Fibroblast of lung (primary cell): ENCODE measurements at regions not wholly inside any gene's neighbourhood (a gene's known extent, or its start where the extent isn't known, plus 50 kb on each side); places are given as distances from the start of the nearest gene placed in this dataset.

ENCODE experiments used
- DNase-seq, 2 donors: peaks; one replicate each; pipeline versions ENCODE4 v3.0.0 to v3.0.0-alpha.2; 2010; ENCODE audit warnings: low read depth in 2 of 2
- H2AFZ ChIP-seq: 2 replicates; pipeline ENCODE4 v1.5.1; 2012; ENCODE audit warnings: low read length, control low read depth, inconsistent platforms
- H3K27ac ChIP-seq: 2 replicates; pipeline ENCODE4 v1.5.1; 2011; ENCODE audit warnings: low read length, control low read depth; ENCODE audit not compliant: insufficient read depth
- H3K27me3 ChIP-seq: 2 replicates; pipeline ENCODE4 v1.5.1; 2011; ENCODE audit warnings: mild to moderate bottlenecking, low read length; ENCODE audit not compliant: control insufficient read depth, insufficient read depth
- H3K36me3 ChIP-seq: 2 replicates; pipeline ENCODE4 v1.5.1; 2011; ENCODE audit warnings: low read length; ENCODE audit not compliant: control insufficient read depth, insufficient read depth
- H3K4me1 ChIP-seq: 2 replicates; pipeline ENCODE4 v1.5.1; 2011; ENCODE audit warnings: low read length; ENCODE audit not compliant: control insufficient read depth, insufficient read depth; ENCODE audit errors: extremely low read depth
- H3K4me2 ChIP-seq: 2 replicates; pipeline ENCODE4 v1.5.1; 2011; ENCODE audit warnings: low read length, control low read depth; ENCODE audit not compliant: insufficient read depth; ENCODE audit errors: extremely low read depth
- H3K4me3 ChIP-seq, 4 experiments: fragments of 200-600 bp in 1 of 4; sonication (generic) in 1 of 4; replicated peaks in 1 of 4; 2 replicates each; pipeline ENCODE4 v1.5.1; 2011 to 2016; ENCODE audit warnings: low read length in 4 of 4, low read depth in 3 of 4, mild to moderate bottlenecking in 3 of 4, control low read depth in 2 of 4, inconsistent platforms in 1 of 4, mixed read lengths in 1 of 4; ENCODE audit not compliant: insufficient read depth in 1 of 4; ENCODE audit errors: control extremely low read depth in 1 of 4
- H3K79me2 ChIP-seq: 2 replicates; pipeline ENCODE4 v1.5.1; 2012; ENCODE audit warnings: mild to moderate bottlenecking, low read length, inconsistent platforms; ENCODE audit not compliant: control insufficient read depth, insufficient read depth
- H3K9ac ChIP-seq: 2 replicates; pipeline ENCODE4 v1.5.1; 2011; ENCODE audit warnings: mild to moderate bottlenecking, low read length, control low read depth; ENCODE audit not compliant: insufficient read depth
- H3K9me3 ChIP-seq: 2 replicates; pipeline ENCODE4 v1.5.1; 2012; ENCODE audit warnings: low read depth, low read length; ENCODE audit not compliant: control insufficient read depth, insufficient read depth
- H4K20me1 ChIP-seq: 2 replicates; pipeline ENCODE4 v1.5.1; 2011; ENCODE audit warnings: low read length; ENCODE audit not compliant: control insufficient read depth, insufficient read depth; ENCODE audit errors: extremely low read depth
- EZH2 ChIP-seq: IDR thresholded peaks from 2 replicates; pipeline ENCODE4 v1.5.1; 2012; ENCODE audit warnings: low read length, control low read depth, mild to moderate bottlenecking; ENCODE audit errors: missing control alignments
- TF ChIP-seq, protein P1 (sequence below), 2 donors: IDR thresholded peaks in 1 of 2; conservative IDR thresholded peaks in 1 of 2; 1 replicate in 1 of 2; 2 replicates in 1 of 2; pipeline ENCODE4 v1.5.1; 2011 to 2012; ENCODE audit warnings: low read length in 2 of 2, control low read depth in 1 of 2, inconsistent platforms in 1 of 2, low read depth in 1 of 2, mild to moderate bottlenecking in 1 of 2

DNA sequence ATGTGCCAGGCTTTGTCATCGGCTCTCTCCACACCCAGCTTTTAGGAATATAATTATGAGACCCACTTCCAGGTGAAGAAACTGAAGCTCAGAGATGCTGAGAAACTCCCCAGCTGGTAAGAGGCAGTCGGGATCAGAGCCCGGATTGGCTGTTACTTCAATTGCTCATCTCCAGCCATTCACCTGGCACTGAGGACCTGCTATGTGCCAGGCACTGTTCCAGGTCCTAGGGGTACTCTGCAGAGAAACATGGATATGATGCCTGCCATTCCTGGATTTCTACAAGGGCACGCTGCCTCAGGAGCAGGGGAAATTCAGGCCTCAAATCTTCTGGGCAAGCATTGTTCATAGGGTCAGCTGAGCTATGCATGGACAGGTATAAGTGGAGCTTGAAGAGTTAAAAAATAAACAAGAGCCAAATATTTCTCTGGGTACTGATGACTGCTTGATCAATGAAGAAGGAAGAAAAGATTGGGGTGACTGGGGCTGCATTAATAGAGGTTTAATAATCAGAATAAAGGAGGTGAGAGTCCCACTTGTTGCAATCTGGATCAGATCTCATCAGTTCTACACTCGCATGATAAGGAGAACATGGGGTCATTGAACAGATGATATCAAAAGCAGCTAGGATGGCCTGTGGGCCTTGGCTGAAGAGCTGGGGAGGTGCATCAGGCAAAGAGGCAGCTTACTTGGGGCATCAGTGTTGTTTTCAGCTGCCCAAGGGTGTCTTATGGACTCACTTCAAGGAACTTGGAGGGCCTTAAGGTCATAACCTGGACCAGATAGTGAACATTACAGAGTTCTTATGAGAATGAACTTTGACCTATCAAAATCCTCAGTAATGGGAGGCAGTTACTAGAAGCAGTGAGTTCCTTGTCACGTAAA, 80.9 kb upstream of the TOX2 start:
- H2AFZ ChIP-seq: no peak overlapping the region
- TF ChIP-seq EZH2: no peak
- TF ChIP-seq, protein P1, sequence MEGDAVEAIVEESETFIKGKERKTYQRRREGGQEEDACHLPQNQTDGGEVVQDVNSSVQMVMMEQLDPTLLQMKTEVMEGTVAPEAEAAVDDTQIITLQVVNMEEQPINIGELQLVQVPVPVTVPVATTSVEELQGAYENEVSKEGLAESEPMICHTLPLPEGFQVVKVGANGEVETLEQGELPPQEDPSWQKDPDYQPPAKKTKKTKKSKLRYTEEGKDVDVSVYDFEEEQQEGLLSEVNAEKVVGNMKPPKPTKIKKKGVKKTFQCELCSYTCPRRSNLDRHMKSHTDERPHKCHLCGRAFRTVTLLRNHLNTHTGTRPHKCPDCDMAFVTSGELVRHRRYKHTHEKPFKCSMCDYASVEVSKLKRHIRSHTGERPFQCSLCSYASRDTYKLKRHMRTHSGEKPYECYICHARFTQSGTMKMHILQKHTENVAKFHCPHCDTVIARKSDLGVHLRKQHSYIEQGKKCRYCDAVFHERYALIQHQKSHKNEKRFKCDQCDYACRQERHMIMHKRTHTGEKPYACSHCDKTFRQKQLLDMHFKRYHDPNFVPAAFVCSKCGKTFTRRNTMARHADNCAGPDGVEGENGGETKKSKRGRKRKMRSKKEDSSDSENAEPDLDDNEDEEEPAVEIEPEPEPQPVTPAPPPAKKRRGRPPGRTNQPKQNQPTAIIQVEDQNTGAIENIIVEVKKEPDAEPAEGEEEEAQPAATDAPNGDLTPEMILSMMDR (conservative IDR thresholded peaks at IDR 0.05 in 1 of 2, IDR thresholded peaks at IDR 0.05 in 1 of 2; ENCODE audit: low read depth in 1 of 2, low read length in 2 of 2): no peak
- H3K4me2 ChIP-seq: no peak overlapping the region
- H3K9me3 ChIP-seq: no peaks in the 10 kb centered on the region
- H3K27me3 ChIP-seq: peaks cover 11% of the 10 kb centered on the region
- no peak for DNase-seq
- H3K9ac ChIP-seq: no peak overlapping the region
- H4K20me1 ChIP-seq: no peaks in the 10 kb centered on the region
- H3K27ac ChIP-seq: no peak overlapping the region
- no peaks in the 10 kb centered on the region for H3K36me3 ChIP-seq
- no peak overlapping the region for H3K4me3 ChIP-seq
- no peaks in the 10 kb centered on the region for H3K79me2 ChIP-seq
- no peaks in the 10 kb centered on the region for H3K4me1 ChIP-seq

DNA sequence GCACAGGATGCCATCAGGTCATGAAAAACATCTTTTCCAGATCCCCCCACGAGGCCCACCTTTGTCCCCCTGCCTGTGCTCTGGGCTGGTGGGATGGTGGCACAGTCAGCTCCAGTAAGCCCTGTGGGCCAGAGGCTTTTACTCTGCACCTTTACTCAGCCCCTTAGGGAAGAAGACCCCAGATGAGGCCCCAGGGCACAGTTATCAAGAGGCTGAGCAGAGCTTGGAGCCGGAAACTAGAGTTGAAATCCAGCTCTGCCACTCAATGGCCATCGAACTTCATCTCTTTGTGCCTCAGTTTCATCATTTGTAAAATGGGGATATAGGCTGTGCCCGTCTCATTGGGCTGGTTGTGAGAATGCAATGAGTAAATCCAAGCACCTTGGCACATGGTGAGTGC, 81.7 kb upstream of the TOX2 start:
- Histone ChIP-seq H3K4me3 (no peak overlapping the region), H3K27me3 (peaks cover 17% of the 10 kb centered on the region), H4K20me1 (no peaks in the 10 kb centered on the region), H3K36me3 (no peaks in the 10 kb centered on the region), H3K4me2 (no peak overlapping the region), H3K9me3 (no peaks in the 10 kb centered on the region), H3K79me2 (no peaks in the 10 kb centered on the region), H3K9ac (no peak overlapping the region), H3K27ac (no peak overlapping the region), H2AFZ (no peak overlapping the region), H3K4me1 (no peaks in the 10 kb centered on the region)
- DNase-seq: no peak
- no peak for TF ChIP-seq EZH2
- TF ChIP-seq, protein P1 (conservative IDR thresholded peaks at IDR 0.05 in 1 of 2, IDR thresholded peaks at IDR 0.05 in 1 of 2; ENCODE audit: low read depth in 1 of 2, low read length in 2 of 2): no peak

DNA sequence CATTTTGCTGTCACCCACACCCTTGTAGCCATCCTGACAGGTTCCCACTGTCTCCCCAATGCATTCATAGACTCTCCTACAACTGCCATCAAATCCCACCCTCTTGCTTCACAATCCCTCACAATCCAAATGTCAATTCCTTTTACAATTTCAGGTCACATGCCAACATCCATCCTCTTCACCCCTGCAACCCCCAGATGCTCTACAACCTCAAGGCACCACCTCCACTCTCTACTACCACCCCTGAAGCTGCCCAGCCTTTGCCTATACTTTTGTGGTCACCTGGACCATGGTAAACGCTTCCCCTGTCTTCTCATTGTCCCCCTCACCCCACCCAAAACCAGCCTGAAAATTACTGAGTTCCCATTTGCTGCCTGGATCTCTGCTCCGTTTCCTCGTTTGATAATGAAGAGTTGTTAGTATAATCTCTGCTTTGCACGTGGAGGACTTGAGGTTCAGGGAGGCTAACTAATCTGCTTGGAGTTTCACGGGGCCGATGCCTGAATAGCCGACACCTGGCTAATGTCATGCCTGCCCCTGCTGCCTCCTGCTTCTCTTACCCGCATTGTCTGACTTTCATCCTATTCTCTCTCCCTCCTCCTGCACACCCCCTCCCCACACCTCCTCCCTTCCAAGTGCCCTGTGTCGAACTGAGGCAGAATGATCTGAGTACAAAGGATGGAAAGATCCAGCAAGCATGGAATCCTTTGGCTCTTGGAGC, 82.4 kb upstream of the TOX2 start:
- no peak overlapping the region for H3K9ac ChIP-seq
- H3K4me3 ChIP-seq: no peak overlapping the region
- no peaks in the 10 kb centered on the region for H3K4me1 ChIP-seq
- no peak overlapping the region for H3K27ac ChIP-seq
- no peaks in the 10 kb centered on the region for H3K36me3 ChIP-seq
- TF ChIP-seq, protein P1 (conservative IDR thresholded peaks at IDR 0.05 in 1 of 2, IDR thresholded peaks at IDR 0.05 in 1 of 2; ENCODE audit: low read depth in 1 of 2, low read length in 2 of 2): no peak
- no peak for TF ChIP-seq EZH2
- no peaks in the 10 kb centered on the region for H3K79me2 ChIP-seq
- H3K9me3 ChIP-seq: no peaks in the 10 kb centered on the region
- no peak overlapping the region for H2AFZ ChIP-seq
- DNase-seq: no peak
- no peak overlapping the region for H3K4me2 ChIP-seq
- no peaks in the 10 kb centered on the region for H4K20me1 ChIP-seq
- H3K27me3 ChIP-seq: peaks cover 21% of the 10 kb centered on the region
